ENCODE measurements at regions not wholly inside any gene's neighbourhood (a gene's known extent, or its start where the extent isn't known, plus 50 kb on each side); places are given as distances from the start of the nearest gene placed in this dataset.

- no peak for TF ChIP-seq CTCF (IDR thresholded peaks at IDR 0.05)
- TF ChIP-seq POLR2A (IDR thresholded peaks at IDR 0.05), result no peak
Measured at GRCh38 chr17:74032222-74032621, 171.3 kb upstream of the RPL38 start.

All from esophagus squamous epithelium (tissue), 4 donors.